ENCODE measurements at regions not wholly inside any gene's neighbourhood (a gene's known extent, or its start where the extent isn't known, plus 50 kb on each side); places are given as distances from the start of the nearest gene placed in this dataset.

DNA sequence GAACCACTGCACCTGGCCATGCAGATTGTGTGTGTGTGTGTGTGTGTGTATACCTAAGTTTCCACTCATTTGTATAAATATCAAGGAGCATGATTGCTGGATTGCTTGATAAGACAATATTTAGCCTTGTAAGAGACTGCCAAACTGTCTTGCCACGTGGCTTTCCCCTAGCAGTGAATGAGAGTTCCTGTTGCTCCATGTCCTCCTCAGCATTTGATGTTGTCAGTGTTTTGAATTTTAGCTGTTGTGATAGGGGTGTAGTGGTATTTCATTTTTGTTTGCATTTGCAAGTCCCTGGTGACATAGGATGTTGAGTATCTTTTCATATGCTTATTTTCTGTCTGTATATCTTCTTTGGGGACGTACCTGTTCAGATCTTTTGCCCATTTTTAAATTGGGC lies 99.0 kb upstream of the ZNF536 start:
- TF ChIP-seq, protein P1, sequence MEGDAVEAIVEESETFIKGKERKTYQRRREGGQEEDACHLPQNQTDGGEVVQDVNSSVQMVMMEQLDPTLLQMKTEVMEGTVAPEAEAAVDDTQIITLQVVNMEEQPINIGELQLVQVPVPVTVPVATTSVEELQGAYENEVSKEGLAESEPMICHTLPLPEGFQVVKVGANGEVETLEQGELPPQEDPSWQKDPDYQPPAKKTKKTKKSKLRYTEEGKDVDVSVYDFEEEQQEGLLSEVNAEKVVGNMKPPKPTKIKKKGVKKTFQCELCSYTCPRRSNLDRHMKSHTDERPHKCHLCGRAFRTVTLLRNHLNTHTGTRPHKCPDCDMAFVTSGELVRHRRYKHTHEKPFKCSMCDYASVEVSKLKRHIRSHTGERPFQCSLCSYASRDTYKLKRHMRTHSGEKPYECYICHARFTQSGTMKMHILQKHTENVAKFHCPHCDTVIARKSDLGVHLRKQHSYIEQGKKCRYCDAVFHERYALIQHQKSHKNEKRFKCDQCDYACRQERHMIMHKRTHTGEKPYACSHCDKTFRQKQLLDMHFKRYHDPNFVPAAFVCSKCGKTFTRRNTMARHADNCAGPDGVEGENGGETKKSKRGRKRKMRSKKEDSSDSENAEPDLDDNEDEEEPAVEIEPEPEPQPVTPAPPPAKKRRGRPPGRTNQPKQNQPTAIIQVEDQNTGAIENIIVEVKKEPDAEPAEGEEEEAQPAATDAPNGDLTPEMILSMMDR (IDR thresholded peaks at IDR 0.05), result no peak
- TF ChIP-seq POLR2A (IDR thresholded peaks at IDR 0.05), result no peak
- TF ChIP-seq EP300 (IDR thresholded peaks at IDR 0.05), result no peak
